Adipocyte (in vitro differentiated cells): ENCODE measurements at regions not wholly inside any gene's neighbourhood (a gene's known extent, or its start where the extent isn't known, plus 50 kb on each side); places are given as distances from the start of the nearest gene placed in this dataset.
A peak's percentile ranks its signal among the peaks of the same experiment; 100 is the strongest.

ENCODE experiments used
- DNase-seq: peaks from one replicate; pipeline ENCODE4 v3.0.0-alpha.2; 2015; ENCODE audit warnings: low read depth
- H3K27me3 ChIP-seq: replicated peaks from 2 replicates; pipeline ENCODE4 v1.7.0; 2013; ENCODE audit warnings: mild to moderate bottlenecking, low read length, moderate library complexity; ENCODE audit not compliant: control insufficient read depth, insufficient read depth
- H3K36me3 ChIP-seq: 2 replicates; pipeline ENCODE4 v1.7.0; 2013; ENCODE audit warnings: low read length, mild to moderate bottlenecking, moderate library complexity; ENCODE audit not compliant: control insufficient read depth, insufficient read depth, severe bottlenecking
- H3K4me1 ChIP-seq: 2 replicates; pipeline ENCODE4 v1.7.0; 2013; ENCODE audit warnings: mild to moderate bottlenecking, low read length, moderate library complexity; ENCODE audit not compliant: control insufficient read depth, insufficient read depth
- H3K4me3 ChIP-seq: 2 replicates; pipeline ENCODE4 v1.7.0; 2013; ENCODE audit warnings: mild to moderate bottlenecking, low read length, moderate library complexity
- H3K9ac ChIP-seq: 2 replicates; pipeline ENCODE4 v1.7.0; 2013; ENCODE audit warnings: mild to moderate bottlenecking, low read length, moderate library complexity
- H3K9me3 ChIP-seq: 2 replicates; pipeline ENCODE4 v1.7.0; 2013; ENCODE audit warnings: mild to moderate bottlenecking, low read length, moderate library complexity; ENCODE audit not compliant: control insufficient read depth

DNA sequence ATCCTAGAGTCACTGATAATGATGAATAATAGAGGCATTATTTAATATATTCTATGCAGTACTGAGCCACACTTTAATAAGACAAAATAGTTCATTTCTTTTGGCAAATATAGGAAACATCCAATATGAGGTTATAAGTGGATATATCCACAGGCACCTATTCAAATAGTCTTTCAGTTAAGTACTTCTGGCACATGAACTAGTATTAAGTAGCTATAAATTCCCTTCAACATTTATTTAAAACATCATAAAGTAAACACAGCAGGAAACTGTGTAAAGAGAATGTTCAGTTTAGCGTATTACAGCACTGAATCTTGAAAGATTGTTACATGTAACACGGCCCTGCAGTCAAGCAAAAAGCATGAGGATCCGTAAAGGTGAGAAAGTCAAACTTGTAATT is 463.3 kb upstream of the KLF12 start:
- Histone ChIP-seq H3K9me3 (peaks cover 7% of the 10 kb centered on the region), H3K36me3 (no peaks in the 10 kb centered on the region), H3K9ac (no peak overlapping the region), H3K4me1 (no peaks in the 10 kb centered on the region), H3K4me3 (no peak overlapping the region), H3K27me3 (no peaks in the 10 kb centered on the region)
- DNase-seq = no peak

DNA sequence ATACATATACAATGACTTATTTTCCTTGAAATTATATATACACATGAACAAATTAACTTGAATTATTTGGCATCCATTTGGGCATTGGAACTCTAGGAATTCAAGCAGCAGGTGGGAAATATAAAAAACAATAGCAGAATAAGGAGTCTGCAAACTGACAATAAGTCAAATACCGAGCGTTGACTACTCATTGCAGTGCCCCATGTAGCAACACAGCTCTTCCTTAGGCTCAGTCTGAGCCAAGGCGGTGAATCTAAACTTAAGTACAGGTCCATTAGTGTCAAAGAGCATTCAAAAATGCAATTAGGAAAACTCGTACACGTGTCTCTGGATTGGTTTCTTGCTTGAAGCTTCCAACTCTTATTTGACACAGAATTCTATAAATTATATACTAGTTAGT is 462.5 kb upstream of the KLF12 start:
- Histone ChIP-seq H3K36me3 (no peaks in the 10 kb centered on the region), H3K9ac (no peak overlapping the region), H3K27me3 (no peaks in the 10 kb centered on the region), H3K9me3 (peaks cover 7% of the 10 kb centered on the region), H3K4me3 (no peak overlapping the region), H3K4me1 (no peaks in the 10 kb centered on the region)
- DNase-seq = no peak

DNA sequence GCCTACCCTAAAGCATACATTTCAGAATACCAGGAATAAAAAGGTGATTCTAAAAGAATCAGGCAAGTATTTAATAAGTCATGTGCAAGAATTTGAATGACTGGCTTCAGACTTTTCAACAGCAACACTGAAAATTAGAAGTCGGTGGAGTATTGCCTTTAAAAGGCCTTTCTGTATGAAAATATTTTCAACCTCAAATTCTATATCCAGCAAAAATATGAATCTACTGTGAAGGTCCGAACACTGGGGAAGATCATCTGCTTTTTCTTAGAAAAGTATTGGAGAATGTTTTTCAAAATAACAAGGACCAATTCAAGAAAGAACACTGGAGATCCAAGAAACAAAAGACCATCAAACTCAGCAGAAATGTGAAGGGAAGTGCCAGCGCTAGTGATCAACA is 459.5 kb upstream of the KLF12 start:
- DNase-seq = no peak
- Histone ChIP-seq H3K9ac (no peak overlapping the region), H3K36me3 (no peaks in the 10 kb centered on the region), H3K4me1 (no peaks in the 10 kb centered on the region), H3K9me3 (peaks cover 7% of the 10 kb centered on the region), H3K4me3 (no peak overlapping the region), H3K27me3 (no peaks in the 10 kb centered on the region)

DNA sequence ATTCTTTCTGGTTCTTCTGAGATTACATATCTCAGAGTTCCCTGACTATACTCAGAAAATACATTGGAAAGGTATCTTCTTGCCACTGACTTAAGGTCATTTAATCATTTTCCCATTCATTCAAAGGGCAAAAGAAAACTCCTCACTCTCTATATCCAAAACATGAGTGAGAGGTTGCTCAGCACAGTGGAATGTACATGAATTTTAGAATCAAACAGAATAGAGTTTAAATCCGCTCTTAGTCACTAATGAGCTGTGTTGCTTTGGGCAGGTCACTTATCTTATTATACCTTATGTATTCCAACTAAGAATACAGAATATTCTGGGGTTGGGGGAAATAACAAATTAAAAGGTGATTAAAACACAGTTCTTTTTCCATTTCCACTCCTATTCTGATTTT is 452.6 kb upstream of the KLF12 start:
- Histone ChIP-seq H3K4me1 (no peaks in the 10 kb centered on the region), H3K9ac (no peak overlapping the region), H3K27me3 (no peaks in the 10 kb centered on the region), H3K9me3 (no peaks in the 10 kb centered on the region), H3K4me3 (no peak overlapping the region), H3K36me3 (no peaks in the 10 kb centered on the region)
- no peak for DNase-seq

DNA sequence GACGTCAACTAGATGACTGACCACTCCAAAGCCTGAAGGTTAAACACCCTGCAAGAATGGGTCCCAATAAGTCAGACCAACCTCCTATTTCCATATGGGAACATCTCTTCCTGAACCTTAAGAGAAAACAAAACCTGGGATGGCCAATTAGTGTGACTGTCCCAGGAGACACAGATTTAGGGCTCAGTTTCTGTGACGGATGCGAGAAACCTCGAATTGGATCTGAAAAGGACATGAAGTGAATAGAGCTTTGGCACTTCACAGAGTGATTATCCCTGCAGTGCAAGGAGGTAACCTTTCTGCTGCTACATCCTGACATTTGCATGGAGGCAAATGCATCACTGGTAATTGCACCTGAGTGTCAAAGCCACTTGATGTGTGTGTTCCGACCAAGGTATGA is 442.2 kb upstream of the KLF12 start:
- peak overlapping the region; percentile 81 for H3K4me3 ChIP-seq
- no peaks in the 10 kb centered on the region for H3K36me3 ChIP-seq
- DNase-seq = no peak
- no peaks in the 10 kb centered on the region for H3K9me3 ChIP-seq
- H3K4me1 ChIP-seq = peaks cover 6% of the 10 kb centered on the region
- no peaks in the 10 kb centered on the region for H3K27me3 ChIP-seq
- no peak overlapping the region for H3K9ac ChIP-seq

DNA sequence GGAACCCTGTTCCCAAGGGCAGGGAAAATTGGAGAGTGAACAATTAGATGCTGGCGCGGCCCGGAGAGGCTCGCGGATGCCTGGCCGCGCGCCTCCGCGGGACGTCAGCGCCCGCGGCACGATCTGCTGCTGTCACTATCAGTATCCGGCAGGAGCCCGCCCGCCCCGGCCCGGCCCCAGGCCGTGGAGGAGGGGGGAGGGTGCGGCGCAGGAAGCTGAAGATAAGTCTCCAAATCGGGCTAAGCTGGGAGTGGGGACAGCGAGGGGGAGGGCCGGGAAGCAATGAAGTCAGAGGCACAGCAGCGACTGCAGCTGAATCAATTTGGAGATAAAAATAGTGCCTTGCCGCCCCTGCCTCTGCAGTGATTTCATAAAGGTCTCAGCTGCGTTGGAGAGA is 441.5 kb upstream of the KLF12 start:
- Histone ChIP-seq H3K4me3 (peak overlapping the region; percentile 81), H3K4me1 (peaks cover 6% of the 10 kb centered on the region), H3K36me3 (no peaks in the 10 kb centered on the region), H3K27me3 (no peaks in the 10 kb centered on the region), H3K9ac (peak overlapping the region; percentile 43), H3K9me3 (no peaks in the 10 kb centered on the region)
- DNase-seq = peak; percentile 80

DNA sequence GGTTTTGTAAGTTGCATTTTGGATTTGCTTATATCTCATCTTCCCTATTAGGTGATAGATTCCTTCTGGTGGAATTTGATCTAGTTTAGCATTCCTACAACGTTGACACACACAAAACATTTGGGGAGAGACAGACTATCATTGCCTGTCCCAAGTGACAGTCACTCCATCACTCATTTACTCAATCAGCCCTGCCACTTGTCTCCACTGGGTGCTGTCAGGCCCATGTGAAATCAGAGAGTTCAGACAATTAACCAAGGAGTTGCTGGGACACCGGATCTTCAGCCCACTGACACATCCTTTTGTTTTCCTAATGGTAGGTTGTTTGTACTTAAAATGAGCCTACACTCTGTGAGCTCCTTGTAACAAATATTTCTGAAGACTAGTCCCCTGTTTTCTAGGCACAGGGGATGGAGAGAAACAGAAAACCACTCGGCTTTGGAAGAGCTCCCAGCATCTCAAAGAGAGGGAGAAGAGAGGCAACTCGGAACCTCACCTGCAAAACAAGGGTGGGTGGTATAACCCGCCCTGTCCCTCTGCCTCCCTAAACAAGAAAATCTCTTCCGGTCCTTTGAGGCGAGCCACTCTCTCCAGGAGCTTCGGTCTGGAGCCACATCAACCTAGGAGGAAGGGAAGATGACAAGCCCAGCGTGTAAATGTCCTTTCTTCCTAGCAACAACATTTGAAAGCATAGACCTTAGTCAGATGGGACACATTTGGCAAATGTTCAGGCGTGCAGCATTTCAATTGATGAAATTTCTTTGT is 440.9 kb upstream of the KLF12 start:
- H3K9ac ChIP-seq = peak overlapping the region; percentile 43
- H3K27me3 ChIP-seq = no peaks in the 10 kb centered on the region
- H3K4me3 ChIP-seq = peak overlapping the region; percentile 81
- H3K4me1 ChIP-seq = peaks cover 6% of the 10 kb centered on the region
- no peaks in the 10 kb centered on the region for H3K36me3 ChIP-seq
- no peak for DNase-seq
- no peaks in the 10 kb centered on the region for H3K9me3 ChIP-seq

DNA sequence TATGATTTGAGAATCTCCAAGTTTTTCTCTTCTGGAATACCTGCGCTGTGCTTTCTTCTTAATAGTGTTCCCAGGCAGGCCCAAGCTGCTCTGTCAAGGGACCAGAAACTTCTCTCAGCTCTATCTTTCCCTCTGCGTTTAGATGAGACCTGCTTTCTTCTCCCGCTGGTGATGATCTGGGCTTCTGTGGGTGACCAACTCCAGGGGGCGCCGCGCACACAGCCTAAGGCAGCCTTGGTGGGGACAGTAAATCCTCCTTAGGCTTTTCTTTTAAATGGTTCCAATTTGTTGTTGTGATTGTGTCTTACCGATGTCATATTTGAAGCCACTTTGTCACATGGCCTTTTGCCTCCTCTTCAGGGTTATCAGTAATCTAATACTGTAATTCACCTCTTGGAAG is 439.4 kb upstream of the KLF12 start:
- DNase-seq = no peak
- H3K36me3 ChIP-seq = no peaks in the 10 kb centered on the region
- peaks cover 6% of the 10 kb centered on the region for H3K4me1 ChIP-seq
- H3K9me3 ChIP-seq = no peaks in the 10 kb centered on the region
- no peak overlapping the region for H3K9ac ChIP-seq
- no peaks in the 10 kb centered on the region for H3K27me3 ChIP-seq
- H3K4me3 ChIP-seq = no peak overlapping the region

DNA sequence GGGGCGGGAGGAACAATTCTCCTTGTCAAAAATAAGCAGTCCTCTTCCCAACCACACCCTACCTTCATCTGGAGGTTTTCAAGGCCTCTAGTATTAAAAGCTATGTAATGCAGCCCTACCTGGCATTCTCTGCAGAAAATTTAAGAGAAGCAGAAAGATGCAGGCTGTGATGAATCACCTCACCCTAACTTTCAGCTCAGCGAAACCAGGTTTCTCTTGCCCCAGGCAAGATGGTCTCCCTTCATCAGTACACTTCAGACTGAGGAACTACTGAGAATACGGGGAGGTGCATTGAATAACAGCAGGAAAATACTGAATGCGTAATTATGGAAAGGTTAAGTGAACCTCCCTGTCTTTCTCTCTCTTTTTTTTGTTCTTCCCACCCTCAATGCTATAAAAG is 437.6 kb upstream of the KLF12 start:
- no peak for DNase-seq
- Histone ChIP-seq H3K4me1 (peaks cover 6% of the 10 kb centered on the region), H3K4me3 (no peak overlapping the region), H3K9me3 (no peaks in the 10 kb centered on the region), H3K27me3 (no peaks in the 10 kb centered on the region), H3K9ac (no peak overlapping the region), H3K36me3 (no peaks in the 10 kb centered on the region)

DNA sequence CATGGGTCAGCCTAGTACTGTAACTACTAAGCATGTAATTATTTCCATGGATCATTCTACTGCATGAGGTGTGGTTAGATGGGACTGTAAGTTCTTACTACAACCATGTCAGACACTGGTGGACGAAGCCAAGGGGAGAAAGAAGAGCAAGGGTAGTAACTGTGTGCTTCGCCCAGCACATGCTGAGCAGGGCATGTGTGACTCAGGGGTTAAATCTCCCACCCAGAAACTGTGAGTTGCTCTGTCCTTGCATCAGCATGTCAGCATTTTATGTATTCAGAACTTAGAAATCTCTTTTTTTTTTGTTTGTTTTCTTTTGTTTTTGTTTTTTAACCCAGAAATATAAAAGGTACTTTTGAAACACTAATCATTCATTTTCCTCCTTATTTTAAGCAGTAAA is 436.6 kb upstream of the KLF12 start:
- H3K4me1 ChIP-seq = peaks cover 4% of the 10 kb centered on the region
- H3K36me3 ChIP-seq = no peaks in the 10 kb centered on the region
- DNase-seq = peak; percentile 62
- H3K9me3 ChIP-seq = no peaks in the 10 kb centered on the region
- H3K27me3 ChIP-seq = no peaks in the 10 kb centered on the region
- no peak overlapping the region for H3K4me3 ChIP-seq
- no peak overlapping the region for H3K9ac ChIP-seq

DNA sequence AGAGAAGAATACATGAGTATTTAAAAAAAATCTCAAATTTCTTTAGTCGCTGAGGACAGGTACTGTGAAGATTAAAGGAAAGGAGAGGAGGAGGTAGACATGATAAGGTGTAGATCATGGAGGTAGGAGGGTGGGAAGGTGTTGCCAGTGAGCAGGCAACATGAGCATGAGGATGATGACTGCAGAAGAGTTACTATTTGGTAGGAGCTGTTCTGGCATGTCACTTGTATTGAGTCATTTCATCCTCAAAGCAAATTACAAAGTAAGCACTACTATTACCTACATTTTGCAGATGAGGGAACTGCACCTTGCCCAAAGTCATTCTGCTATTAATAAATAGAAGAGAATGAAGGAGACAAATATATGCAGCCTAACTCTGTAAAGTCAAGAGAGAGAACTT is 435.8 kb upstream of the KLF12 start:
- H3K9me3 ChIP-seq = no peaks in the 10 kb centered on the region
- H3K4me1 ChIP-seq = no peaks in the 10 kb centered on the region
- H3K9ac ChIP-seq = no peak overlapping the region
- no peaks in the 10 kb centered on the region for H3K27me3 ChIP-seq
- DNase-seq = no peak
- H3K36me3 ChIP-seq = no peaks in the 10 kb centered on the region
- no peak overlapping the region for H3K4me3 ChIP-seq

DNA sequence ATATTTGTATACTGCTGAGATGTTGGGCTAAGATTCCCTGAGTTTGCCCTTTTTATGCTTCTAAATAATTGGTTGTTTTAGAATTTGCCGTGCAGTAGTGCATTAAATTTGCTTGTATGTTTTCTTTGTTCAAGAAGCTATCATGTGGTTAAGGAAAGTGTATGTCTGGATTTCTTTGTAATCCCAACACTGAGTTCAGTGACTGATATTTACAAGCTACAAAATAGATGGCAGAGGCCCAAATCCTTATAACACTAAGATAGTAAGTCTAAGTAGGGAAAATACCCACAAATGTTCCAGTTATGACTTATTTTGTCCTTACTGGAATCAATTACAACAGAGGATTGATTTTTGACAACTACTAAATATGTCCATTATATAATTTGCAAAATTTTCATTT is 435.0 kb upstream of the KLF12 start:
- DNase-seq = no peak
- H3K9ac ChIP-seq = no peak overlapping the region
- H3K36me3 ChIP-seq = no peaks in the 10 kb centered on the region
- H3K4me1 ChIP-seq = no peaks in the 10 kb centered on the region
- no peak overlapping the region for H3K4me3 ChIP-seq
- no peaks in the 10 kb centered on the region for H3K27me3 ChIP-seq
- H3K9me3 ChIP-seq = no peaks in the 10 kb centered on the region
